K562 (cell line): ENCODE measurements at regions not wholly inside any gene's neighbourhood (a gene's known extent, or its start where the extent isn't known, plus 50 kb on each side); places are given as distances from the start of the nearest gene placed in this dataset.

Experiments
- ATAC-seq: fragments of 200-7000 bp; cut with Tn5 transposase; 3 replicates; pipeline ENCODE4 v1.9.1; 2020; ENCODE audit warnings: moderate library complexity
- BruUV-seq: library from RNA; stranded (reverse); fragments of 400-500 nt; replicated peaks from 2 replicates; lab custom pipeline; 2021; lab: Mats Ljungman, UMichigan
- CTCF ChIA-PET: fragments of 300-600 bp; formaldehyde crosslinking; extraction: SDS; loops from one replicate; lab custom pipeline; 2021; ENCODE audit warnings: low intra/inter-chr PET ratio; lab: Yijun Ruan, JAX
- POLR2A ChIA-PET: fragments of 300-600, 350-650 bp; sonication (Branson Sonifier 250); formaldehyde crosslinking; extraction: SDS; loops from one replicate; lab custom pipeline; 2021; ENCODE audit warnings: antibody characterized with exemption, inconsistent platforms; lab: Yijun Ruan, JAX
- DNase-seq, 4 experiments: peaks; one replicate each; pipeline versions ENCODE4 v3.0.0 to v3.0.0-alpha.2; 2011 to 2018; ENCODE audit warnings: low spot score in 3 of 4, mixed read lengths in 3 of 4; ENCODE audit errors: extremely low read depth in 1 of 4
- FAIRE-seq: peaks from 2 replicates; lab custom pipeline; 2011; peaks lifted over from hg19 to GRCh38; lab: Jason Lieb, UNC
- H2AFZ ChIP-seq: 2 replicates; pipeline ENCODE4 v1.6.0; 2011; ENCODE audit warnings: low read depth, low read length, control low read depth, inconsistent platforms
- H3K27ac ChIP-seq: fragments of 200-600 bp; 3 replicates; pipeline ENCODE4 v1.8.0; 2011; ENCODE audit warnings: low read depth, mild to moderate bottlenecking, control low read depth, inconsistent platforms, low read length, moderate library complexity, mixed read lengths; ENCODE audit errors: extremely low read depth
- H3K27me3 ChIP-seq, 2 experiments: fragments of 300-600 bp in 1 of 2; 2 replicates in 1 of 2; 3 replicates in 1 of 2; pipeline versions ENCODE4 v1.6.0 to v1.8.0; 2011; ENCODE audit warnings: inconsistent platforms in 2 of 2, low read length in 2 of 2, mild to moderate bottlenecking in 1 of 2, mixed read lengths in 1 of 2, moderate library complexity in 1 of 2; ENCODE audit not compliant: control insufficient read depth in 2 of 2, insufficient read depth in 2 of 2
- H3K36me3 ChIP-seq: fragments of 300-600 bp; 3 replicates; pipeline ENCODE4 v1.8.0; 2011; ENCODE audit warnings: mild to moderate bottlenecking, low read length, inconsistent platforms; ENCODE audit not compliant: control insufficient read depth, insufficient read depth
- H3K4me1 ChIP-seq, 2 experiments: fragments of 200-600 bp in 1 of 2; replicated peaks in 1 of 2; 2 replicates in 1 of 2; 3 replicates in 1 of 2; pipeline versions ENCODE4 v1.5.1 to v1.8.0; 2011; ENCODE audit warnings: inconsistent platforms in 2 of 2, low read length in 2 of 2, mild to moderate bottlenecking in 1 of 2, mixed read lengths in 1 of 2, moderate library complexity in 1 of 2; ENCODE audit not compliant: control insufficient read depth in 2 of 2, insufficient read depth in 2 of 2
- H3K4me2 ChIP-seq: 2 replicates; pipeline ENCODE4 v1.6.1; 2011; ENCODE audit warnings: low read length, control low read depth, inconsistent platforms, mixed read lengths; ENCODE audit not compliant: insufficient read depth
- H3K4me3 ChIP-seq: fragments of 200-600 bp; sonication (generic), shearing (Covaris generic); 2 replicates; pipeline ENCODE4 v1.5.1; 2016; ENCODE audit warnings: control low read depth, inconsistent platforms
- H3K79me2 ChIP-seq: fragments of 200-600 bp; 3 replicates; pipeline ENCODE4 v1.8.0; 2011; ENCODE audit warnings: low read length, inconsistent platforms; ENCODE audit not compliant: control insufficient read depth, insufficient read depth
- H3K9ac ChIP-seq, 2 experiments: 2 replicates each; pipeline versions ENCODE4 v1.6.0 to v1.6.1; 2011; ENCODE audit warnings: low read depth in 2 of 2, low read length in 2 of 2, control low read depth in 1 of 2, inconsistent platforms in 1 of 2, mild to moderate bottlenecking in 1 of 2, mixed read lengths in 1 of 2; ENCODE audit not compliant: insufficient read depth in 1 of 2
- H3K9me1 ChIP-seq: one replicate; pipeline ENCODE4 v1.6.0; 2011; ENCODE audit warnings: inconsistent platforms, mild to moderate bottlenecking, low read length, moderate library complexity; ENCODE audit not compliant: control insufficient read depth, insufficient read depth
- H3K9me3 ChIP-seq: replicated peaks from 2 replicates; pipeline ENCODE4 v1.5.1; 2011; ENCODE audit warnings: low read depth, low read length, inconsistent platforms; ENCODE audit not compliant: control insufficient read depth, insufficient read depth
- H4K20me1 ChIP-seq: replicated peaks from 2 replicates; pipeline ENCODE4 v1.6.1; 2011; ENCODE audit warnings: low read length, inconsistent platforms, mixed read lengths; ENCODE audit not compliant: control insufficient read depth, insufficient read depth
- BRF1 ChIP-seq: IDR thresholded peaks from 3 replicates; pipeline ENCODE4 v1.6.1; 2011; ENCODE audit warnings: borderline replicate concordance, mild to moderate bottlenecking; ENCODE audit not compliant: insufficient read length; ENCODE audit errors: extremely low read depth
- CBFA2T2 ChIP-seq: fragments of 450-650 bp; conservative IDR thresholded peaks from 2 replicates; pipeline ENCODE4 v1.6.1; 2017; ENCODE audit warnings: mild to moderate bottlenecking
- CCNT2 ChIP-seq: IDR thresholded peaks from 2 replicates; pipeline ENCODE4 v1.6.1; 2011; ENCODE audit warnings: borderline replicate concordance, low read depth, mild to moderate bottlenecking, moderate library complexity, mixed read lengths, low read length; ENCODE audit not compliant: insufficient read length; ENCODE audit errors: extremely low read depth
- ETS1 ChIP-seq: conservative IDR thresholded peaks from 2 replicates; pipeline ENCODE4 v1.6.1; 2011; ENCODE audit warnings: low read depth, mild to moderate bottlenecking, low read length; ENCODE audit not compliant: control insufficient read depth
- FOXJ2 ChIP-seq: fragments of 200-800 bp; sonication (Bioruptor generic); IDR thresholded peaks from 2 replicates; pipeline ENCODE4 v1.6.1; 2016; ENCODE audit warnings: missing genetic modification characterization, missing compliant biosample characterization
- GABPA ChIP-seq: fragments of 200-800 bp; sonication (Bioruptor generic); conservative IDR thresholded peaks from 2 replicates; pipeline ENCODE4 v1.6.1; 2016; ENCODE audit warnings: low read depth, missing genetic modification characterization, missing compliant biosample characterization
- ILK ChIP-seq: fragments of 450-650 bp; IDR thresholded peaks from 2 replicates; pipeline ENCODE4 v1.6.1; 2016; ENCODE audit warnings: missing genetic modification characterization, low read depth, mild to moderate bottlenecking, missing compliant biosample characterization, moderate library complexity, borderline replicate concordance
- KLF13 ChIP-seq: fragments of 450-650 bp; IDR thresholded peaks from 2 replicates; pipeline ENCODE4 v1.6.1; 2016; ENCODE audit warnings: missing genetic modification characterization, low read depth, mild to moderate bottlenecking, missing compliant biosample characterization, moderate library complexity, borderline replicate concordance
- NR0B1 ChIP-seq: fragments of 450-650 bp; IDR thresholded peaks from one replicate; pipeline ENCODE4 v1.6.1; 2018; ENCODE audit warnings: mild to moderate bottlenecking, moderate library complexity; ENCODE audit not compliant: partially characterized antibody
- NRF1 ChIP-seq, 2 experiments: fragments of 450-650 bp; IDR thresholded peaks in 1 of 2; conservative IDR thresholded peaks in 1 of 2; 2 replicates each; pipeline ENCODE4 v1.6.1; 2014; ENCODE audit warnings: mild to moderate bottlenecking in 2 of 2
- PCBP2 ChIP-seq: fragments of 200-400 bp; formaldehyde crosslinking; IDR thresholded peaks from 2 replicates; pipeline ENCODE4 v1.6.1; 2018; ENCODE audit warnings: low read length, low read depth, mild to moderate bottlenecking, moderate library complexity; ENCODE audit not compliant: poor library complexity, severe bottlenecking
- TAL1 ChIP-seq: fragments of 450-650 bp; IDR thresholded peaks from 2 replicates; pipeline ENCODE4 v1.6.1; 2016; ENCODE audit warnings: mild to moderate bottlenecking
- TBP ChIP-seq: optimal IDR thresholded peaks from 2 replicates; pipeline ENCODE3; 2011; ENCODE audit warnings: low read depth, low read length, improper control_type of control experiment
- TRIM24 ChIP-seq, 2 experiments: fragments of 450-650 bp; IDR thresholded peaks; 2 replicates each; pipeline ENCODE4 v1.6.1; 2016
- ZBTB1 ChIP-seq: sonication (generic); formaldehyde crosslinking; IDR thresholded peaks from 2 replicates; pipeline ENCODE4 v1.8.1; 2023; ENCODE audit warnings: missing genetic modification reagents, low read depth, mild to moderate bottlenecking, borderline replicate concordance
- ZFP36 ChIP-seq: fragments of 150-350 bp; IDR thresholded peaks from 2 replicates; pipeline ENCODE4 v1.6.1; 2018; ENCODE audit warnings: low read length, low read depth; ENCODE audit not compliant: partially characterized antibody
- ZNF274 ChIP-seq: IDR thresholded peaks from 2 replicates; pipeline ENCODE4 v1.6.1; 2011; ENCODE audit warnings: low read depth, mild to moderate bottlenecking, low read length, moderate library complexity, borderline replicate concordance
- ZNF699 ChIP-seq: fragments of 250-450 bp; sonication (Bioruptor Pico); IDR thresholded peaks from 2 replicates; pipeline ENCODE4 v1.8.0; 2021; ENCODE audit warnings: mild to moderate bottlenecking, moderate library complexity; ENCODE audit not compliant: insufficient replicate concordance
- ZNF766 ChIP-seq: fragments of 200-800 bp; sonication (Bioruptor generic); conservative IDR thresholded peaks from 2 replicates; pipeline ENCODE4 v1.6.1; 2016; ENCODE audit warnings: missing genetic modification characterization, missing compliant biosample characterization
- WGBS: fragments of 100-300 bp; shearing (Covaris generic); methylation state at CpG from one replicate; pipeline ENCODE4 v1.1.6; 2016; ENCODE audit warnings: low coverage, mixed read lengths; ENCODE audit not compliant: insufficient coverage; ENCODE audit errors: missing lambda C conversion rate; 5-methylcytosine and 5-hydroxymethylcytosine counted together
- in situ Hi-C: fragments of 300-500 bp; cut with MboI; formaldehyde crosslinking; loops from 4 replicates; pipeline ENCODE4 v1.15.0; 2018; ENCODE audit warnings: inconsistent platforms, mixed read lengths
- intact Hi-C: fragments of 100-400 bp; cut with micrococcal nuclease; formaldehyde crosslinking; loops from 2 replicates; pipeline ENCODE4 v1.14.2; 2022
- TF ChIP-seq, protein P1 (sequence below): fragments of 450-650 bp; IDR thresholded peaks from 2 replicates; pipeline ENCODE4 v1.6.1; 2016; ENCODE audit warnings: low read depth, mild to moderate bottlenecking, moderate library complexity

DNA sequence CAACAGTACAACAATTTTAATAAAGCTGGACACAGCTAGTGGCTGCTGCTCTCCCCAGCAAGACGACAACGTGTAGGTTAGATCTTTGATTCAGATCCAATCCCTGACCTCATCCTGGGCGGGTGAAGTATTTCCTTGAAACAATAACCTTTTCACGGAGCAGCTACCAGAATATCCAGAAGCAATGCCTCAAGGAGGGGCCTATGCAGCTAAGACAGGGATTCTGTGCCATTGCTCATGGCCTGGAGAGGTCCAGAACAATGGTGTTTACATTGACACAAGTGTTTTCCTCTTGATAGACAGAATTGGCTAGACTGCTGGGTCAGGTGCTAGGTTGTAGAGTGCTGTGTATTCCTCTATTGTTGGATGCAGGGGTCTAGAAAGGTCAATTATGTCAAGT, 520.1 kb downstream of the BCL11A start (continued):
- no peak for TF ChIP-seq ZBTB1
- TF ChIP-seq ZNF699 (CRISPR knock-in tag), result no peak
- TF ChIP-seq TRIM24 (IDR thresholded peaks at IDR 0.05), result no peak
- no peak for TF ChIP-seq BRF1
- TF ChIP-seq GABPA (tag), result no peak

GRCh38 chr2:60029566-60029883, 523.9 kb downstream of the BCL11A start:
- intact Hi-C loops, result no loop called here
- POLR2A ChIA-PET, result interaction anchor here (0.6 kb wide), 1 partner anchor 154 kb away, joined by 4 read pairs; no protein-coding TSS in a partner anchor
- no peak for DNase-seq

More at GRCh38 chr2:60029566-60029883, 523.9 kb downstream of the BCL11A start:
- Histone ChIP-seq H3K9me1 (no peaks in the 10 kb centered on the region), H3K79me2 (no peaks in the 10 kb centered on the region), H3K4me1 (no peaks in the 10 kb centered on the region), H3K4me3 (no peak overlapping the region), H3K36me3 (no peaks in the 10 kb centered on the region), H4K20me1 (no peaks in the 10 kb centered on the region), H3K27ac (no peak overlapping the region), H2AFZ (no peak overlapping the region), H3K4me2 (no peak overlapping the region), H3K9ac (no peak overlapping the region)
- ATAC-seq (no peak), FAIRE-seq (no peak)
- in situ Hi-C loops, result no loop called here
- BruUV-seq, result no TSS peak
- WGBS, result 0% methylated on average over 1 of the region's 1 CpG
- TF ChIP-seq FOXJ2 (tag), result no peak
- TF ChIP-seq NR0B1, result no peak
- no peak for TF ChIP-seq ETS1
- no peak for TF ChIP-seq TAL1
- no peak for TF ChIP-seq ZNF274
- no peak for TF ChIP-seq NRF1 (conservative IDR thresholded peaks at IDR 0.05 in 1 of 2, IDR thresholded peaks at IDR 0.05 in 1 of 2)
- TF ChIP-seq TBP, result no peak
- no peak for TF ChIP-seq KLF13
- no peak for TF ChIP-seq CBFA2T2
- TF ChIP-seq, protein P1, sequence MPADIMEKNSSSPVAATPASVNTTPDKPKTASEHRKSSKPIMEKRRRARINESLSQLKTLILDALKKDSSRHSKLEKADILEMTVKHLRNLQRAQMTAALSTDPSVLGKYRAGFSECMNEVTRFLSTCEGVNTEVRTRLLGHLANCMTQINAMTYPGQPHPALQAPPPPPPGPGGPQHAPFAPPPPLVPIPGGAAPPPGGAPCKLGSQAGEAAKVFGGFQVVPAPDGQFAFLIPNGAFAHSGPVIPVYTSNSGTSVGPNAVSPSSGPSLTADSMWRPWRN, result no peak
- TF ChIP-seq ZFP36, result no peak
- no peak for TF ChIP-seq PCBP2
- no peak for TF ChIP-seq ILK (tag)
- no peak for TF ChIP-seq ZNF766 (CRISPR knock-in tag)
- no peak for TF ChIP-seq CCNT2
- TF ChIP-seq, all 486 proteins: peak for 0
- CTCF ChIA-PET, result no interaction called here
- Histone ChIP-seq H3K27me3 (no peaks in the 10 kb centered on the region), H3K9me3 (no peaks in the 10 kb centered on the region)
